Endodermal cell (in vitro differentiated cells): ENCODE measurements at regions not wholly inside any gene's neighbourhood (a gene's known extent, or its start where the extent isn't known, plus 50 kb on each side); places are given as distances from the start of the nearest gene placed in this dataset.

Experiments used
- DNase-seq: peaks from one replicate; pipeline ENCODE4 v3.0.0-alpha.2; 2017
- H3K27ac ChIP-seq: 2 replicates; pipeline ENCODE4 v1.5.1; 2013; ENCODE audit warnings: mild to moderate bottlenecking, low read depth, low read length, moderate library complexity
- H3K27me3 ChIP-seq: 2 replicates; pipeline ENCODE4 v1.6.1; 2013; ENCODE audit warnings: mild to moderate bottlenecking, low read length, moderate library complexity; ENCODE audit not compliant: insufficient read depth, control insufficient read depth, poor library complexity, severe bottlenecking
- H3K36me3 ChIP-seq: 2 replicates; pipeline ENCODE4 v1.7.0; 2013; ENCODE audit warnings: mild to moderate bottlenecking, low read length, moderate library complexity; ENCODE audit not compliant: control insufficient read depth, insufficient read depth
- H3K4me1 ChIP-seq: one replicate; pipeline ENCODE4 v1.7.0; 2013; ENCODE audit warnings: low read length; ENCODE audit not compliant: control insufficient read depth, insufficient read depth
- H3K4me3 ChIP-seq: 2 replicates; pipeline ENCODE4 v1.5.1; 2013; ENCODE audit warnings: mild to moderate bottlenecking, low read length, moderate library complexity
- H3K9ac ChIP-seq: 2 replicates; pipeline ENCODE4 v1.6.1; 2013; ENCODE audit warnings: mild to moderate bottlenecking, low read length, moderate library complexity; ENCODE audit not compliant: poor library complexity, severe bottlenecking; ENCODE audit errors: extremely low read depth
- H3K9me3 ChIP-seq: 2 replicates; pipeline ENCODE4 v1.6.1; 2013; ENCODE audit warnings: mild to moderate bottlenecking, low read length, moderate library complexity; ENCODE audit not compliant: control insufficient read depth
- H3K27ac Mint-ChIP-seq: 2 replicates; pipeline ENCODE4 v1.8.0; 2020; ENCODE audit warnings: mixed read lengths
- H3K27me3 Mint-ChIP-seq: 2 replicates; pipeline ENCODE4 v1.8.0; 2021; ENCODE audit warnings: mild to moderate bottlenecking, mixed read lengths; ENCODE audit not compliant: insufficient read depth
- H3K36me3 Mint-ChIP-seq: 2 replicates; pipeline ENCODE4 v1.8.0; 2020; ENCODE audit warnings: low read depth, mixed read lengths
- H3K4me1 Mint-ChIP-seq: 2 replicates; pipeline ENCODE4 v1.8.0; 2020; ENCODE audit warnings: mixed read lengths
- H3K4me3 Mint-ChIP-seq: 2 replicates; pipeline ENCODE4 v1.8.0; 2020; ENCODE audit warnings: mild to moderate bottlenecking, moderate library complexity, mixed read lengths
- H3K9me3 Mint-ChIP-seq: 2 replicates; pipeline ENCODE4 v1.8.0; 2020; ENCODE audit warnings: mild to moderate bottlenecking, mixed read lengths
- WGBS, 2 experiments: methylation state at CpG; one replicate each; pipeline versions ENCODE4 v1.1.5 to v1.1.7; 2013; ENCODE audit warnings: missing lambda C conversion rate in 2 of 2, mixed read lengths in 1 of 2; ENCODE audit not compliant: insufficient coverage in 1 of 2, insufficient read length in 1 of 2; 5-methylcytosine and 5-hydroxymethylcytosine counted together
- TF ChIP-seq, protein P1 (sequence below): fragments of 200-600 bp; sonication (generic); conservative IDR thresholded peaks from 2 replicates; pipeline ENCODE4 v1.5.0; 2021; ENCODE audit warnings: antibody characterized with exemption, mild to moderate bottlenecking

- H3K27me3 Mint-ChIP-seq, result no peaks in the 10 kb centered on the region
- peaks cover 9% of the 10 kb centered on the region for H3K4me1 ChIP-seq
- no peaks in the 10 kb centered on the region for H3K9me3 ChIP-seq
- no peak for DNase-seq
- no peak overlapping the region for H3K27ac ChIP-seq
- H3K36me3 Mint-ChIP-seq, result no peaks in the 10 kb centered on the region
- H3K4me3 ChIP-seq, result no peak overlapping the region
- WGBS, 2 experiments, result 46 to 56% methylated on average over 1 of the region's 1 CpG
- no peak overlapping the region for H3K9ac ChIP-seq
- TF ChIP-seq, protein P1, sequence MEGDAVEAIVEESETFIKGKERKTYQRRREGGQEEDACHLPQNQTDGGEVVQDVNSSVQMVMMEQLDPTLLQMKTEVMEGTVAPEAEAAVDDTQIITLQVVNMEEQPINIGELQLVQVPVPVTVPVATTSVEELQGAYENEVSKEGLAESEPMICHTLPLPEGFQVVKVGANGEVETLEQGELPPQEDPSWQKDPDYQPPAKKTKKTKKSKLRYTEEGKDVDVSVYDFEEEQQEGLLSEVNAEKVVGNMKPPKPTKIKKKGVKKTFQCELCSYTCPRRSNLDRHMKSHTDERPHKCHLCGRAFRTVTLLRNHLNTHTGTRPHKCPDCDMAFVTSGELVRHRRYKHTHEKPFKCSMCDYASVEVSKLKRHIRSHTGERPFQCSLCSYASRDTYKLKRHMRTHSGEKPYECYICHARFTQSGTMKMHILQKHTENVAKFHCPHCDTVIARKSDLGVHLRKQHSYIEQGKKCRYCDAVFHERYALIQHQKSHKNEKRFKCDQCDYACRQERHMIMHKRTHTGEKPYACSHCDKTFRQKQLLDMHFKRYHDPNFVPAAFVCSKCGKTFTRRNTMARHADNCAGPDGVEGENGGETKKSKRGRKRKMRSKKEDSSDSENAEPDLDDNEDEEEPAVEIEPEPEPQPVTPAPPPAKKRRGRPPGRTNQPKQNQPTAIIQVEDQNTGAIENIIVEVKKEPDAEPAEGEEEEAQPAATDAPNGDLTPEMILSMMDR, result no peak
- H3K27me3 ChIP-seq, result no peaks in the 10 kb centered on the region
- no peaks in the 10 kb centered on the region for H3K36me3 ChIP-seq
- H3K27ac Mint-ChIP-seq, result no peak overlapping the region
- no peak overlapping the region for H3K4me3 Mint-ChIP-seq
- H3K4me1 Mint-ChIP-seq, result peaks cover 10% of the 10 kb centered on the region
- H3K9me3 Mint-ChIP-seq, result no peaks in the 10 kb centered on the region
These were observed 106.3 kb downstream of the KLF6 start for GRCh38 chr10:3678629-3679227.

- no peak overlapping the region for H3K4me3 Mint-ChIP-seq
- H3K27me3 ChIP-seq, result no peaks in the 10 kb centered on the region
- no peaks in the 10 kb centered on the region for H3K36me3 ChIP-seq
- H3K9me3 ChIP-seq, result no peaks in the 10 kb centered on the region
- WGBS, 2 experiments, result 81 to 82% methylated on average over 5 of the region's 5 CpGs
- H3K36me3 Mint-ChIP-seq, result no peaks in the 10 kb centered on the region
- no peak overlapping the region for H3K4me3 ChIP-seq
- no peak overlapping the region for H3K9ac ChIP-seq
- H3K4me1 Mint-ChIP-seq, result peaks cover 3% of the 10 kb centered on the region
- no peaks in the 10 kb centered on the region for H3K27me3 Mint-ChIP-seq
- no peaks in the 10 kb centered on the region for H3K9me3 Mint-ChIP-seq
- no peak overlapping the region for H3K27ac ChIP-seq
- TF ChIP-seq, protein P1, result no peak
- no peak for DNase-seq
- no peak overlapping the region for H3K27ac Mint-ChIP-seq
- H3K4me1 ChIP-seq, result peaks cover 4% of the 10 kb centered on the region
These were observed 108.4 kb downstream of the KLF6 start for GRCh38 chr10:3676564-3676963.

GRCh38 chr10:3672220-3672619 lies 112.8 kb downstream of the KLF6 start:
- Histone ChIP-seq H3K27ac (no peak overlapping the region), H3K9ac (no peak overlapping the region), H3K4me1 (no peaks in the 10 kb centered on the region), H3K36me3 (no peaks in the 10 kb centered on the region), H3K9me3 (no peaks in the 10 kb centered on the region), H3K4me3 (no peak overlapping the region), H3K27me3 (peaks cover 2% of the 10 kb centered on the region)
- WGBS, 2 experiments, result 91 to 98% methylated on average over 5 of the region's 5 CpGs
- DNase-seq, result no peak
- Mint-ChIP-seq H3K4me1 (peaks cover 15% of the 10 kb centered on the region), H3K9me3 (no peaks in the 10 kb centered on the region), H3K27ac (no peak overlapping the region), H3K4me3 (no peak overlapping the region), H3K36me3 (no peaks in the 10 kb centered on the region), H3K27me3 (no peaks in the 10 kb centered on the region)
- TF ChIP-seq, protein P1, result no peak
